Gastroesophageal sphincter (tissue), 4 donors: ENCODE measurements at regions not wholly inside any gene's neighbourhood (a gene's known extent, or its start where the extent isn't known, plus 50 kb on each side); places are given as distances from the start of the nearest gene placed in this dataset.

ENCODE experiments used
- ATAC-seq: fragments of 150-250 bp; one replicate; pipeline ENCODE4 v1.9.1; 2016; ENCODE audit warnings: mild to moderate bottlenecking, moderate library complexity
- H3K27ac ChIP-seq, 4 donors: fragments of 200-600 bp; sonication (generic) in 3 of 4; 1 replicate in 3 of 4; 2 replicates in 1 of 4; pipeline ENCODE4 v1.5.1; 2016 to 2019
- H3K27me3 ChIP-seq: fragments of 200-600 bp; sonication (generic); one replicate; pipeline ENCODE4 v1.5.1; 2019
- H3K36me3 ChIP-seq, 2 donors: fragments of 200-600 bp; sonication (generic); one replicate each; pipeline ENCODE4 v1.5.1; 2019; ENCODE audit warnings: control low read depth in 1 of 2
- H3K4me1 ChIP-seq, 3 donors: fragments of 200-600 bp; sonication (generic); 1 replicate in 2 of 3; 2 replicates in 1 of 3; pipeline ENCODE4 v1.5.1; 2016 to 2019; ENCODE audit warnings: control low read depth in 2 of 3
- H3K4me3 ChIP-seq, 2 donors: fragments of 200-600 bp; sonication (generic); one replicate each; pipeline ENCODE4 v1.5.1; 2019; ENCODE audit warnings: mild to moderate bottlenecking in 1 of 2, moderate library complexity in 1 of 2
- H3K9me3 ChIP-seq, 3 donors: fragments of 200-600 bp; sonication (generic); one replicate each; pipeline ENCODE4 v1.5.1; 2017 to 2019; ENCODE audit warnings: control low read depth in 2 of 3
- EP300 ChIP-seq: sonication (generic); formaldehyde crosslinking; IDR thresholded peaks from one replicate; pipeline ENCODE4 v1.6.1; 2017; ENCODE audit warnings: antibody characterized with exemption, mild to moderate bottlenecking
- POLR2A ChIP-seq, 2 donors: fragments of 450-650 bp; IDR thresholded peaks; one replicate each; pipeline ENCODE4 v1.6.1; 2017; ENCODE audit warnings: antibody characterized with exemption in 2 of 2, mild to moderate bottlenecking in 2 of 2, moderate library complexity in 1 of 2
- POLR2AphosphoS5 ChIP-seq: sonication (generic); formaldehyde crosslinking; IDR thresholded peaks from one replicate; pipeline ENCODE4 v1.6.1; 2017; ENCODE audit warnings: antibody characterized with exemption
- WGBS, 2 donors: methylation state at CpG; one replicate each; pipeline ENCODE4 v1.1.5; 2018; ENCODE audit warnings: low coverage in 1 of 2; 5-methylcytosine and 5-hydroxymethylcytosine counted together
- TF ChIP-seq, protein P1 (sequence below), 4 experiments: fragments of 200-600 bp in 2 of 4; fragments of 450-650 bp in 2 of 4; sonication (generic) in 1 of 4; IDR thresholded peaks; one replicate each; pipeline ENCODE4 v1.5.1; 2017 to 2019; ENCODE audit warnings: antibody characterized with exemption in 4 of 4, mild to moderate bottlenecking in 2 of 4, moderate library complexity in 2 of 4

DNA sequence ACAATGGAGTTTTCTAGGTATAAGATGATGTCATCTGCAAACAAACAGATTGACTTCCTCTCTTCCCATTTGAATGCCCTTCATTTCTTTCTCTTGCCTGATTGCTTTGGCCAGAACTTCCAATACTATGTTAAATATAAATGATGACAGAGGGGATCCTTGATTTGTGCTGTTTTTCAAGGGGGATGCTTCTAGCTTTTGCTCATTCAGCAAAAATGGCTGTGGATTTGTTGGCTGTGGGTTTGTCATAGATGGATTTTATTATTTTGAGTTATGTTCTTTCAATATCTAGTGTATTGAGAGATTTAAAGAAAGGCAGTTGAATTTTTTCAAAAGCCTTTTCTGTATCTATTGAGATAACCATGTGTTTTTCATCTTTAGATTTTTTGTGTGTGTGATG is 662.4 kb upstream of the EYS start:
- no peaks in the 10 kb centered on the region for H3K4me1 ChIP-seq
- no peaks in the 10 kb centered on the region for H3K36me3 ChIP-seq
- H3K4me3 ChIP-seq = no peak overlapping the region
- ATAC-seq = no peak
- H3K9me3 ChIP-seq = peaks cover 0 to 4% (median 0%) of the 10 kb centered on the region in 3 donors
- H3K27ac ChIP-seq = no peak overlapping the region
- no peaks in the 10 kb centered on the region for H3K27me3 ChIP-seq
- TF ChIP-seq POLR2A (IDR thresholded peaks at IDR 0.05) (no peak), POLR2AphosphoS5 (no peak), EP300 (no peak)
- TF ChIP-seq, protein P1, sequence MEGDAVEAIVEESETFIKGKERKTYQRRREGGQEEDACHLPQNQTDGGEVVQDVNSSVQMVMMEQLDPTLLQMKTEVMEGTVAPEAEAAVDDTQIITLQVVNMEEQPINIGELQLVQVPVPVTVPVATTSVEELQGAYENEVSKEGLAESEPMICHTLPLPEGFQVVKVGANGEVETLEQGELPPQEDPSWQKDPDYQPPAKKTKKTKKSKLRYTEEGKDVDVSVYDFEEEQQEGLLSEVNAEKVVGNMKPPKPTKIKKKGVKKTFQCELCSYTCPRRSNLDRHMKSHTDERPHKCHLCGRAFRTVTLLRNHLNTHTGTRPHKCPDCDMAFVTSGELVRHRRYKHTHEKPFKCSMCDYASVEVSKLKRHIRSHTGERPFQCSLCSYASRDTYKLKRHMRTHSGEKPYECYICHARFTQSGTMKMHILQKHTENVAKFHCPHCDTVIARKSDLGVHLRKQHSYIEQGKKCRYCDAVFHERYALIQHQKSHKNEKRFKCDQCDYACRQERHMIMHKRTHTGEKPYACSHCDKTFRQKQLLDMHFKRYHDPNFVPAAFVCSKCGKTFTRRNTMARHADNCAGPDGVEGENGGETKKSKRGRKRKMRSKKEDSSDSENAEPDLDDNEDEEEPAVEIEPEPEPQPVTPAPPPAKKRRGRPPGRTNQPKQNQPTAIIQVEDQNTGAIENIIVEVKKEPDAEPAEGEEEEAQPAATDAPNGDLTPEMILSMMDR (IDR thresholded peaks at IDR 0.05) = no peak

DNA sequence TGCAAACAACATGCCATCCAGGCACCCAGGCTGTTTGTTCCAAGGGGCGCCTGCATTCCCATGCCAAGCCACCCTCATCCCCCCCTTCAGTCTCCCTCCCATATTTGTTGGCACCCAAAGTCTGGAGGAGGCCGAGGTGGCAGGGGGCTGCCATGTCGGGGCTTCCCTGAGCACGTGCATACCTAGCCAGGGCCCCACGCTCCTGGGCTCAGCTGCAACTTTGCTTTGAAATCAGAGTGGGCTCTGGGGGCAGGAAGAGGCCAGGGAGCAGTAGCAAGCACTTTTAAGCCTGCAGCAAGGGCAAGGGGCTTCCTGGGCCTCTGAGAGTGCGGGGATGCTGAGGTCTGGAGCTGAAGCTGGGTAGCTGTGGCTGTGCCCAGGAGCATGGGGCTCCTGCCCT is 655.9 kb upstream of the EYS start:
- Histone ChIP-seq H3K4me1 (no peaks in the 10 kb centered on the region), H3K4me3 (no peak overlapping the region), H3K27ac (no peak overlapping the region), H3K27me3 (no peaks in the 10 kb centered on the region), H3K9me3 (no peaks in the 10 kb centered on the region), H3K36me3 (no peaks in the 10 kb centered on the region)
- WGBS, 2 donors = 86% methylated on average over 1 of the region's 6 CpGs; no CpG with 5 or more reads in 1 of the 2 donors
- ATAC-seq = no peak
- TF ChIP-seq, protein P1 (IDR thresholded peaks at IDR 0.05) = no peak
- TF ChIP-seq POLR2A (IDR thresholded peaks at IDR 0.05) = no peak
- no peak for TF ChIP-seq EP300
- no peak for TF ChIP-seq POLR2AphosphoS5

DNA sequence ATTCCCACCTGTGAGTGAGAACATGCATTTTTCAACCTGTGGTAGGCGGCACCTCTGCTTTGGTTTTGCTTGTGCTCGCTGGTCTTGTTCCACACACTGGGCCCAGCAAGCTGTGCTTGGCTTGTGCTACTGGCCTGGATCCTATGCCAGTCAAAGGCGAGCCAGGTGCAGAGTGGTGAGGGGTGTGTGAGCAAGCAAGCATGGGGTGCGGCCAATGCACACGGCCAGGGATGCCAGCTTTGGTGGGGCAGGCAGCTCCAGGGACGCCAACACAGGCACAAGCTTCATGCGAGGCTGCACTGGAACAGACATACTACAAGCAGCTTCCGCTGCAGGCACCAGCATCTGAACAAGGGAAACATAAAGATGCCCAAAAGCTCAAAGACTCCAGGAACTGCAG is 654.9 kb upstream of the EYS start:
- no peaks in the 10 kb centered on the region for H3K27me3 ChIP-seq
- no peaks in the 10 kb centered on the region for H3K4me1 ChIP-seq
- H3K9me3 ChIP-seq = no peaks in the 10 kb centered on the region
- no peak for ATAC-seq
- no peak for TF ChIP-seq EP300
- TF ChIP-seq, protein P1 (IDR thresholded peaks at IDR 0.05) = no peak
- no peak for TF ChIP-seq POLR2A (IDR thresholded peaks at IDR 0.05)
- no peak for TF ChIP-seq POLR2AphosphoS5
- no peak overlapping the region for H3K27ac ChIP-seq
- 100% methylated on average over 1 of the region's 8 CpGs; no CpG with 5 or more reads in 1 of the 2 donors for WGBS, 2 donors
- H3K36me3 ChIP-seq = no peaks in the 10 kb centered on the region
- H3K4me3 ChIP-seq = no peak overlapping the region

DNA sequence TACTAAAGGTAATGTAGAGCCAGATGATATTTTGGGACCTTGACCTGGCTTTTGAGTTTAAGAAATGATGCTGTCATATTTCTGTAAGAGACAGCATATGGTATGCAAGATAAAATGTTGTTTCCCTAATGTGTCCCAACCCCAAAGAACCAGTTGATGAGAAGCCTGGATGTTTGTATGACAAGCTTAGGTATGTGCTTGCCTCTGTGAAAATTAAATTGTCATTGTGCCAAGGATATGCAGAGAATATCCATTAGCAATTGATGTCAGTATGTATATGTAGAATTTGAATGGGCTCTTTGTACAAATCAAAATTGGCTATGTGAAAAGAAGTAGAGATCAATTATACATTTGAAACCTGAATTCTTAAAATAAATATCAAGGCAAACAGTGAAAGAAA is 650.8 kb upstream of the EYS start:
- Histone ChIP-seq H3K4me3 (no peak overlapping the region), H3K27me3 (no peaks in the 10 kb centered on the region), H3K9me3 (no peaks in the 10 kb centered on the region), H3K27ac (no peak overlapping the region), H3K4me1 (no peaks in the 10 kb centered on the region), H3K36me3 (no peaks in the 10 kb centered on the region)
- TF ChIP-seq POLR2AphosphoS5 (no peak), EP300 (no peak), POLR2A (IDR thresholded peaks at IDR 0.05) (no peak)
- TF ChIP-seq, protein P1 (IDR thresholded peaks at IDR 0.05) = no peak
- no peak for ATAC-seq

DNA sequence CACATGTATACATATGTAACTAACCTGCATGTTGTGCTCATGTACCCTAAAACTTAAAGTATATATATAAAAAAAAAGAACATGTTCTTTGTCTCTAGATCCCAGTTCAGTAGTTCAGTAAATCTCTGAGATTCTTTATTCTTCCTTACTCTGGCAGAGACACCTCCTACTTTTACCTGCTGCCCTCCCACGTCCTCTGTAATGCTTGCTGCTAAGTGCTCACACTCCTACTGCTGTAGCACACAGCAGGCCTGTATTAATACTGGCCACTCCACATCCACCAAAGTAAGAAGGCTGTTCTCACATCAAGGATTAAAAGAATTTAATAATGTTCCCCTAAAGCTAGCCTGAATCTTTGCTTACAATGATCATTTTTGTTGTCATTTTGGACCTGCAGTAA is 648.4 kb upstream of the EYS start:
- Histone ChIP-seq H3K27ac (no peak overlapping the region), H3K9me3 (no peaks in the 10 kb centered on the region), H3K27me3 (no peaks in the 10 kb centered on the region), H3K36me3 (no peaks in the 10 kb centered on the region), H3K4me1 (no peaks in the 10 kb centered on the region), H3K4me3 (no peak overlapping the region)
- ATAC-seq = no peak
- TF ChIP-seq EP300 = no peak
- TF ChIP-seq POLR2A (IDR thresholded peaks at IDR 0.05) = no peak
- TF ChIP-seq POLR2AphosphoS5 = no peak
- TF ChIP-seq, protein P1 (IDR thresholded peaks at IDR 0.05) = no peak
- WGBS, 2 donors = 67 to 83% methylated on average over 1 of the region's 1 CpG
